GM18498 (cell line): ENCODE measurements at regions not wholly inside any gene's neighbourhood (a gene's known extent, or its start where the extent isn't known, plus 50 kb on each side); places are given as distances from the start of the nearest gene placed in this dataset.

ENCODE experiments used
- ATAC-seq: cut with Tn5 transposase; IDR thresholded peaks from one replicate; pipeline ENCODE4 v1.9.1; 2021; ENCODE audit warnings: mild to moderate bottlenecking, moderate library complexity; ENCODE audit not compliant: unreplicated experiment

DNA sequence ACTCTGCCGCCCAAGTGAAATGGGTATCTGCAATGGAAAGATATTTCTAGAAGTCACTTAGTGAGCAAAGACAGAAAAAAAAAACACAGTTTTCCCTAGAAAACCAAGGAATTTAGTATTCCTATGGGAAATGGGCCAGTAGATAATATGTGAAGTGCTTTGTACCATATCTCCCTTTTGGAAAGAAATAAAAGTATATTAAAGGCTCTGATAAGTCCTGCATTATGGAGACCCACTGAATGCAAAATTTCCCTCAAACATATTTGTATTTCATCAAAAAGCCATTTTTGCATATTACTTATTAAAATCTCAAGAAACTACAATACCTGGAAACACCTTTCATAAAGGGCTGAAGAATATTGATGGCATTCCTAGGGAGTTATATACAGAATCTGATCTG is 51.6 kb upstream of the DYNLRB2 start:
- no peak for ATAC-seq

DNA sequence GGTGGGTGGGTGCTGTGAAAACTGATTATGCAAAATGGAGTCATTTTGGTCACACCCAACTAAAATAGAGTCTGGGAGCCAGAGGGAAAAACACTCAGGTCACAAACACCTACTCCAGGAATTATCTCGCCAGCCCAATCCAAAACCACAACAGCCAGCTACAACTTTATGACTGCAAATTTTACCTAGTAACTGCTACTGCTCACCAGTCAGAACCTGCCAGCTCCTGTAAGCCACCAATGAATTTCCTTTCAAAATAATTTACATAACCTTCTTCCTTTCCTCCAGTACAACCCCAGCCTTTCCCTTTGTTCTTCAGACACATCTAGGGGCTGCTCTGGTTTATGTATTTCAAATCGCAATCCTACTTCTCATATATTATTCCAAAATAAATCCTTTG is 52.6 kb upstream of the DYNLRB2 start:
- ATAC-seq, result no peak

DNA sequence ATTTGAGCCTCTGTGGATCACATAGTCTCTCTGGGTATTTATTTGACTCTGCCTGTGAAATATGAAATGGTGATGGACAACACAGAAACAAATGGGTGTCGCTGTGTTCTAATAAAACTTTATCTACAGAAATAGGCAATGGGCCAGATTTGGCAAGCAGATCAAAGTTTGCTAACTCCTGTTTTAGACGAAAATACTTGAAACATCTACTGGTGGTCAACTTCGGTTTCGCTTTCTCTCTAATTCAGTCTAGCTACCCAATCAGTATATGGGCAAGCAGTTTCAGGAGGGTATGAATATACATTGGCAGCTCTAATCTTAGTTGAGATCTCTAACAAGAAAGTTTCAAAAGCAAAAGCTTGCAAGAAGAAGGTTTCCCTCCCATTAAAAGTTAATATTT is 60.1 kb upstream of the DYNLRB2 start:
- ATAC-seq, result peak; percentile 94

DNA sequence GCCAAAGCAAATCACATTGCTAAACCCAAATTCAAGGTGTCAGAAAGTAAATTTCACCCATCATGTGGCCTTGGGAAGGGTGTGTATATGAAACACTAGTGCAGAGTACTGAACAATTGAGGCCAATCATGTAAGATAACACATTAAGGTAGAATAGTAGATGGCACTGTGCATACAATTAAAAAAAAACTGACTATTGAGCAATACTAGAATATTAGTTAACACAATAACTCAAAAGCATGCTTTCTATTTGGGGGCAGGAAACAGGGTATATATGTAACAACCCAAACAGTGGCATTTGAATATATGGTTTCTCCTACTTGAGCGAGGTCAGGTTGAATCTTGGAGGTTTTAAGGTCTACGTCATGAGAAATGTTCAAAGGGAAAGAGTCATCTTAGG is 63.0 kb upstream of the DYNLRB2 start:
- no peak for ATAC-seq

DNA sequence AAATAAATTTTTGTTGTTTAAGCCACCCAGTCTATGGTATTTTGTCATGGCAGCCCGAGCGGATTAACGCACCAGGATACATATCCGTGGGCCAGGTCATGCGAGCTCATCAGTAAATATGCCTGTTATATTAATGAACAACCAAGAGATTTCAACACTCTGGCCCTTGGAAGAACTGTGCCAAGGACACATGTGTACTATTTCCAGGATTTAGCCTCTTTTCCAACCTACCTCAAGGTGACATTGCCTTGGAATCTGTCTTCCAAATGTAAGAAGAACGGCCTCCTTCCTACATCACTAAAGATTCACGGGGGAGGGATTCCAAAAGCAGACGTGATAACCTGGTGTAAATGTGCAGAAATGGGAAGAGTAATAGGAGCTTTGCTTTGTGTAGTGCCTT is 72.8 kb upstream of the DYNLRB2 start:
- no peak for ATAC-seq

DNA sequence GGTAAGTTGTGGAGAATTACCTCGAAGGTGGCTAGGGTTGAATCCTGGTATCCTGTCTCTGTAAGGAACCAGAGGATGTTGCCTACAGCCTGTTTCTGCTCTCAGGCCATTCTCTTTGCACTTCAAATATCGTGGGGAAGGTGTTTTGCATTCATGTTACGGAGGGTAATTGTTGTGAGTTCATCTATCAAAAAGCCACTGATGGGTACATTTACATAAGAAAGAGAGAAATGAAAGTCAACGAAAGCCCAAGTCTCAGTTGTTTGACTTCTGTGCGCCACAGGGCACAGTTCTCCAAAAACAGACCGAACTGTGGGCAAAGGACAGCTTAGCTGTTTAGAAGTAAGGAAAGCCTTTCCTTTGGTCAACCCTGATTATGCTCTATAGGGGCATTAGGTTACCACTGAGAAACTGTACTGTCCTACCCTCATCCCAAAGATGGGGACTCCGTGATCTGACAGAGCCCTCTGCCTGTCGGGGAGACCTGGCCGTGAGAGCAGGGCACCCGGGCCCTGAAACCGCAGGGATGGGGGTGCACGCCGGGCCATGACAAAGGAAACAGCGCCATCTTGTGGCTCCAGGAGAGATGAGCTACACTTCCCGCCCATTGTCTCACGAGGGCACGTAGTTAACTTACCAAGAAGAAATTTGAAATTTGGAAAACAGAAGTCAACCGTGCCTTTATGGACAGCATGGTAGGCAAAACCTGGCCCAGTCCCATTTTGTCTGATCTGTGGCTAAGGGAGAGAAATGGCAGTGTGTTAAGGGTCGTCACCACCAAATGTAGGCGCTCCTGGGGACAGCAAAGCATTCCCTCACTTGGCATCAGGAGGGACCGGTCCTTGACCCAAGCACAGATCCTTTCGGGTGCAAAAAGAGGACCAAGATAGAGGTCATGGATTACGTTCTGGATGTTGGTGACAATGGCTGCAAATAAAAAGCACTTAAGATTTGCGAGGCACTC is 74.5 kb upstream of the DYNLRB2 start:
- ATAC-seq, result peak; percentile 82

DNA sequence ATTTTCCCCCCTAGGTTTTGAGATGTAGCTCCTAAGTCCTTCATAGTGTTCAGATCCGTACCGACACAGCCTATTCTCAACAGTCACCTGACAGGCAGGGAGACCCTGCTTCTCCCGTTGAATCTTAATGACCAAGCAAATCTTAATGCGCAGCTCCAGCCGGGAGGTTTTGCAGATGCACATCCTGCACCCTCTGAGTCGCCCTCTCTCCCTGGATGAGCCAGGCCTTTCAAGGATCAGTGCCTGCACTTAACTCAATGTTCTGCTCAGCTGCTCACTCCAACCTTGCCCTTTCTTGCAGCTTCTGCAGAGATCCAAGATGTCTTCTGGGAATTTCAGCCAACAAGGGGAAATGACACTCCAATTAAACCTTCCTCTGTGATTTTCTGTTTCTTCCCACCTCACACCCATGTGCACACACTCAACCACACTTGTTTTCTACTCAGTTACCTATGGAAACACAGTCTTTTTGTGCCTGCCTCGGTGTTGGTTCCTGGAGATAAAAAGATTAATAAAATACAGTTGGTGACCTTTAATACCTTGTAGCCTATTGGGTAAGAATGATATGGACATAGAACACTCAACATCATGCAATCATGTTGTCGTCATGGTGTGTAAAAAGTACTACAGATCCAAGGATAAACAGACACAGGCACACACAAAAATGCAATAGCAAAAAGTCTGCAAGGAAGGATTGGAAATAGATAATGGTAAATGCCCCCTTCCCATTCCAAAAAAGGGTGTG is 76.9 kb upstream of the DYNLRB2 start:
- no peak for ATAC-seq

DNA sequence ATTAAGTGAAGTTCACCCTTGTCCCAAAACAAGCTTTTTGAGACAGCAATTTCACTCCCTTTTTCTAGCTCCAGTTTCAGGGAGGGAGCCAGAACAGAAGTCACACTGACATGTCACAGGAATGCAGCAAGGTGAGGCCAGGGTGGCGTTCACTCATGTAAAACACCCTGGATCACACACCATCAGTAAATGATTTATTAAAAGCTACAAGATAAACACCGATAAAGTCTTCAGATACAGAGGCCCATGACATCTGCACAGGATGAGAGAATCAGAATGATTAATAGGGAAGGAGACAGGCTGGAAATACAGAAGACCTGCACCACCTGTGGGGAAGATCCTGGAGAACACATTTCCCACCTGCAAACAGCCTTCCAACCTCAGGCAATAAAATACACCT is 77.5 kb upstream of the DYNLRB2 start:
- ATAC-seq, result no peak

DNA sequence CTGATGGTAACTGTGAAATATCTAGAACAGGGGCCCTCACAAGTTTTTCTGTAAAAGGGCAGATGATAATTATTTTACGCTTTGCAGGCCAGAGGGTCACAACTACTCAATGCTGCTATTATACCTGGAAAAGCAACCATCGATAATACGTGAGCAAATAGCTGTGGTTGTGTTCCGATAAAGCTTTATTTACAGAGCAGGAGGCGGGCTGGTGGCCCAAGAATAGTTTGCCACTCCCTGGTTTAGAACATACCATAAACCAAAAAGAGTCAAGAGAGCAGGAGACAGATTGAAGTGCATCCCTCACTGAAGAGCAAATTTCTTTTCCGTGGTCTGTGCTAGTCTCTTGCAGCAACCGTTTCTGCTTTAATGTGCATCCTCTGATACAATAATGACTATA is 77.9 kb upstream of the DYNLRB2 start:
- ATAC-seq, result no peak

DNA sequence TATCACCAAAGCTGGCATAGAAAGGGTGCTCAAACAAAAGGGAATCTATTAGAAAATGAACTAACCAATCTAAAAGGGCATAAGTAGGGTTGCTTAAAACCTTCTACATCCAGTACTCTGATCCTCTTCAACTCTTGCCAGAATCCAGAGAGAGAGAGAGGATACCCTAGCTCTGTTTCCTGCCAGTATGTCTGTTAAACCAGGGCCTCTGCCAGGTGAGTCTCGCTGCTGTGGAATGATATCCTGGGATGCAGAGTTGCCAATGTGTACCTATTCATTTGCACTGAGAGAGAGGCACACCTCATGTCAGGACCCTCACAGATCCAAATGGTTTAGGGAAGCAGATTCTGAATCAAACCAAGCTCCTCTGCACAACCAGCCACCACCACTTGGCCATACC is 79.8 kb upstream of the DYNLRB2 start:
- no peak for ATAC-seq

DNA sequence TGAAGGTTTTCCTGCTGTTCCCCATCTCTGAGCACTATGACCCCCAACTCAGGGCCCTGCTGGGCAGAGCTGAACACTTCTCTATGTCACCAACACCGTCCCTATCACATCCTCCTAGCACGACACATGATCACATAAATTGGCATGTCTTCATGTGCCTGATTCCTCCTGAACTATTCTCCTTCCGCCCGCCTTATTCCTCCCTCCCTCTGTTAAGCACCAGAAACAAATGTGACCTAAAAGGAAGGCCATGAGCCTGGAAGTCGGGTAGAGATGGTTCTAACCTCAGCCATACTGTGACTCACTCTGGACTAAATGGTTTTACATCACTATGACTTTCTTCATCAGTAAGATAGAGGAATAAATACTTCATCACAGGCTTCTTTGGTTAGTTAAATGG is 80.8 kb upstream of the DYNLRB2 start:
- ATAC-seq, result no peak

DNA sequence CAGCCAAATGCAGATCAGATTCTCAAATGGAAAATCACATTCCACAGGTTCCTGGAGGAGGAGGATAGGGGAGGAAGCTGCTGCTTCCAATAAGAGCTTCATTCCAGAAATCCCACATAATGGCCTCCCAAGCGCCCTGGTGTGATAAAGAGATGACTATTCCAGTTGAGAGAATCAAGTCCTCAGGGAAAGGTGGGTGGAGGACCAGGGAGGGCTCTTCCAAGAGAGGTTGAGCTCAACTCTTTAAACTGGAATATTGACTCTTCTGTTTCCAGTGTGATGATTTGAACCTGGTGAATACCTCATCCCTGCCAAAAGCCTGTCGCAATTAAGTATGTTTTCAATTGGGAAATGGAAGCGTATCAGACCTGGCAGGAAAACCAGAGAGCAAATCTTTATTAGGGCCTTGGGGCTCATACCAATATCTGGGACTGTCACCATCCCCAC is 81.4 kb upstream of the DYNLRB2 start:
- ATAC-seq, result no peak

DNA sequence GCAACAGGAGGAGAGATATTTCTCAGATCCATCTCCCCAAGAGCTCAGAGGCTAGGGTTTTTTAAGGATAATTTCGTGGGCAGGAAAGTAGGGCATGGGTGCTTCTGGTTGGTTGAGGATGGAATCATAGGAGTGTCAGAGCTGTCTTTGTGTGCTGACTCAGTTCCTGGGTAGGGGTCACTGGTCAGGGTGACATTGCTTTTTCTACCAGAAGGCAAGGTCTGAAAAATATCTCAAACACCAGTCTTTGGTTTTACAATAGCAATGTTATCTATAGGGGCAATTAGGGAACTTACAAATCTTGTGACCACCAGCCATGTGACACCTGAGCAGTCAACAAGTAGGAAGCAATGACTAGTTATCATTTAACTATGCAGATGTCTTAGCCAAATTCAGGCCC is 82.9 kb upstream of the DYNLRB2 start:
- ATAC-seq, result no peak

DNA sequence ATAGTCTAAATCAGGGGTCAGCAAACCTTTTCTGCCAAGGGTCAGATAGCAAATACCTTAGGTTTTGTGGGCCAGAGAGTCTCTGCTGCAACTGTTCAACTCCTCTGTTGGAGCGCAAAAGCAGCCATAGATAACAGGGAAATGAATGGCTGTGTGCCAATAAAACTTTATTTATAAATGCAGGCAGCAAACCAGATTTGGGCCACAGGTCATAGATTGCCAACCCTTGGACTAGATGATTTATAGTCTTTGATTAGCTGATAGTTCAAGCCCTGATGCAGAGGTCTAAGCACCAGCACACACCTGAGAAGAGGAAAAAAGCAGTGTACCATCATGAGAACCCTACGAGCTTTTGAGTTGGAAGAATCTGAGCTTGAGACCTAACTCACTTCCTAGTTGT is 86.0 kb upstream of the DYNLRB2 start:
- ATAC-seq, result no peak

DNA sequence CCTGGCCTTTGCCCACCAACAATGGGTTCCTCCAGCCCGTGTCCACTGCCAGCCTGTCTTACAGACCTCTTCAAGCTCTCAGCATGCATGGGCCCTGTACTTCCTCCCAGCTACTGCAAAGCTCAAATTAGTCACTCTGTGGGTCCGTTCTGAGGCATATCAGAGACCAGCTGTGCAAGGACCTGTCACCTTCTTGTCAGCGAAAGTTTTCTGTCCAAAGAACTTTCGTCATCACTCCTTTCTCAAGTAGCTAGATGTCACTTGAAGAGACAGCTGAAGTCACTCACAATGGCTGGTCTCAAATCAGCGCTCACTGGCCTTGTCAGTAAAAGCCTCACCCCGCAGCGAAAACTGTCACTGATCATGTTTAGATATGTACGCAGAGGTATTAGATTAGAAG is 91.4 kb upstream of the DYNLRB2 start:
- no peak for ATAC-seq

DNA sequence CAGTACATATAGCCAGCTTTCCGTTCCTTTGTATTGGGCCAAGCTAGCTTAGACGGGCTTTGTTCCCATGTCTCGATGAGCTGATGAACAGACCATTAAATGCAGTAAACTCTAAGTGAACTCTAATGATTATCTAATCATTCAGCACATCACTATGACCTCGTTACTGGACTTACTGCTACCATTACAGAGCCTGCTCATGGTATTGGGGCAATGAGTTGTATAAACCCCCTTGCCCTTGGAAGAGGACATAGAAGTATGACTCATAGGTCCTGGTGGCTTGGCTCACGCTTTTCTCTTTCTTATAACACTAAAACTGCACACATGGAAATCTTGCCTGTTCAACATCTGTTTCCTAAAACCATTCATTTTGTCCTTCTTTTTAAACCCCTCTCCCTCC is 93.6 kb upstream of the DYNLRB2 start:
- no peak for ATAC-seq

DNA sequence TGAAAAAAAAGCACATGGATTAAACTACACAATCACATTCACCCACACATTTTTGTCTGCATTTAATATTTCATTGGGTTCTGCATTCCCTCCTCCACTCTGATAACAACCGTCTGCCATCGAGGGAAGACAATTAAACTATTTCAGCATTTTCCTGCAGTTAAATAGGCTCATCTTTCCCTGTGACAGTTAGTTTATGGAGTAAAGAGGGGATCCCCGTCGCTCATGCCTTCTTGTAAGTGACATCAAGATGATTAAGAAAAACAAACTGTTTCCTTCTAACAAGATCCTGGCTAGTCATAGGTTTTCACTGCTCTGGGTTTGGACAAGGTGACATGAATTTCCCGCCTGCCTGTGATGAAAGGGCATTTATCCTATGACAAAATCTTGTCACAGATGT is 98.0 kb upstream of the DYNLRB2 start:
- no peak for ATAC-seq

DNA sequence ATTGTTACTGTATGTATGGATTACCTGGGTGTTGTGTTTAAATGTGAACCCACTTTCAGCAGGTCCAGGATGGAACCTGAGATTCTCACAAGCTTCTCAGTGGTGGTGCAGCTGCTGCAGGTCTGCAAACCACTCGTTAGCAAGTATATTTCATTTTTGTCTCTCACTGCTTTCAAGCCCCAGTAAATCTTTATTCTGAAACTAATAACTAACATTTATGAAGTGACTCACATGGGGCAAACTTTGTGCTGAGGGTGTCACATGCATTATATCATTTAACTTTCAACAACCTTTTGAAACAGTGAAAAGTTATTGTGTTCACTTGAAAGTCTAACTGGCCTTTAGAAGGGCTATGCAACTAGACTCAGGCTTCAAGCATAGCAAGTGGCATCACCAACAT is 98.9 kb upstream of the DYNLRB2 start:
- peak; percentile 62 for ATAC-seq

DNA sequence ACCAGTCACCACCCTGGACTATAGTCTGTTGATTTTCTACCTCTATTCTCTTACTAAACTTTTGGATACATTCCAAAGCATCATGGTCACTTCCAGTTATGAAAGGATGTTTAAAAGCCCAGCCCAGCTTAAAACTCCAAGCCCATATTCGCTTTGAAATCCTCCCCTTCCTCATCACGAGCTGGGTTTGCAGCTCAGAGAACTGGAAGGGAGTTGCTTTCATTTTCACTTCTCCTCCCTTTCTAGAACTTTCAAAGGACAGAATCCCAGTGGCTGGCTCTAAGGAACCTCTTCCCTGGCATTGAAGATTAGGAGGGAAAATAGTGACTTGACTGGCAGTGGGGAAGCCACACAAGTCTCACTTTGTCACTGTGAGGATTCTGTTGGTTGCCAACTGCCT is 100.1 kb upstream of the DYNLRB2 start:
- no peak for ATAC-seq

DNA sequence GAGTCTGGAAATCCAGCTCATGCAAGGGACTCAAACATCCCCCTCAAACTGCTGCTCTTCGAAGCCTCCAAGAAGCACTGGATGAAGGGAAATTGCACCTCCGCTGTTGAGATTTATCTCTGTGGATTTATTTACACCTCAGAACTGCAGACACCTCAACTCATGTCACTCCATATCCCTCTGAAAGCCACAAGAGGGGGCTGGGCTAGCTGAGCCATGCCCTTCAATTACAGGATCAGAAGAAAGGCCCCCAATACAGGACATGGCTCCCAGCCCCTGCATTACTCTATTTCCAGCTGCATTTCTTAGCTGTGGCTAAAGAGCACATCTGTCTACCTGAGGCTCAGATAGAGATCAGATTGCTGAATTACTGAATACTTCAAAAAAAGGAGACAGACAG is 103.1 kb upstream of the DYNLRB2 start:
- no peak for ATAC-seq

DNA sequence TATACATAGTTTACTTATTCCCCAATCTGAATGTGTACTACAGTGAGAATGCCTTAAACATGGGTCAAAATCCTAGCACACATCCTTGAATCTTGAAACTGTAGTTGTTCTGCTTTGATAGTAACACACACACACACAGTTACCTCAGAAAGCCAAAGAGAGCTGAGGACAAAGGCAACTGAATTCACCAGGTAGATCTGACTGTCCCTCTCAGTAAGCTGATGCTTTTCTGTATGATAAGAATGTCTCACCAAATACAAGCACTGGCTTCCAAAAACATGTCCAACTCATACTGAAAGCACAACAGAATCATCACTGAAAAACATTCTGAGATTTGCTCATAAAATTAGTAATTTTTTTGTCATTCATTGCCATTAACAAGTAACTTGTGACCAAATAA is 104.3 kb upstream of the DYNLRB2 start:
- ATAC-seq, result no peak

DNA sequence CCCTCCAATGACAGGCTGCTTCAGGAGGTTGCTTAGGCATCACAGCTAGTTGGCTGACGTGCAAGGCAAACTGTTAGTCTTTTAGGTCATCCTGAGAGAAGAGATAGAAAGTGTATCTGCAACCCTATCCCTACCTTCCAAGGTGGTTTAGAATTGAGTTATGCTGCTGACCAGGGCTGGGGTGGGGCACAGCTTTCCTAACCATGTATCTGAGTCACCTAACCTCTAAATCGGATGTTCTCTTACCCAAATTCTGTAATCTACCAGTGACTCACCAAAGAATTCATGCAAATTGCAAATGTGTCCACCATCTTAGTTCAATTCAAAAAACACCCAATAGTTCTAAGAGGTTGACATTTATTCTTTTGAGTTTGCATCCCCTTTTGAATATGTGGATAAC is 107.2 kb upstream of the DYNLRB2 start:
- ATAC-seq, result no peak
